ENCODE measurements at regions not wholly inside any gene's neighbourhood (a gene's known extent, or its start where the extent isn't known, plus 50 kb on each side); places are given as distances from the start of the nearest gene placed in this dataset.

GRCh38 chr3:166582236-166582635 is 745.0 kb upstream of the BCHE start:
- no peak for TF ChIP-seq CTCF (conservative IDR thresholded peaks at IDR 0.05; ENCODE audit: low read depth, low read length)
- TF ChIP-seq EZH2 (IDR thresholded peaks at IDR 0.05; ENCODE audit: borderline replicate concordance, low read depth, low read length, poor library complexity, severe bottlenecking) = no peak

Data from A673 (cell line).